GM10248 (cell line): ENCODE measurements at regions not wholly inside any gene's neighbourhood (a gene's known extent, or its start where the extent isn't known, plus 50 kb on each side); places are given as distances from the start of the nearest gene placed in this dataset.

Experiments used
- CTCF ChIA-PET: fragments of 300-600 bp; sonication (Branson Sonifier 250); formaldehyde crosslinking; extraction: SDS; loops from one replicate; lab custom pipeline; 2021; ENCODE audit warnings: antibody characterized with exemption; lab: Yijun Ruan, JAX
- POLR2A ChIA-PET: fragments of 350-650 bp; sonication (Branson Sonifier 250); formaldehyde crosslinking; extraction: SDS; loops from one replicate; lab custom pipeline; 2020; ENCODE audit warnings: antibody characterized with exemption; lab: Yijun Ruan, JAX
- DNase-seq: peaks from one replicate; pipeline ENCODE4 v3.0.0; 2012; ENCODE audit errors: extremely low spot score
- CTCF ChIP-seq: IDR thresholded peaks from 2 replicates; pipeline ENCODE4 v1.5.1; 2012; ENCODE audit warnings: mild to moderate bottlenecking, low read depth; ENCODE audit errors: extremely low read depth, missing control alignments, control extremely low read depth

- TF ChIP-seq CTCF, result no peak
- ChIA-PET CTCF (interaction anchor here (1.3 to 1.4 kb wide), 2 partner anchors 10 to 41 kb away, joined by 4 read pairs; no protein-coding TSS in a partner anchor), POLR2A (no interaction called here)
- no peak for DNase-seq
Measured at GRCh38 chr6:154583546-154584188, 73.2 kb upstream of the CNKSR3 start.

- no peak for DNase-seq
- ChIA-PET CTCF (interaction anchor here (2.7 kb wide), 1 partner anchor 10 kb away, joined by 8 read pairs; no protein-coding TSS in a partner anchor), POLR2A (no interaction called here)
- no peak for TF ChIP-seq CTCF
Measured at GRCh38 chr6:154590756-154591155, 80.3 kb upstream of the CNKSR3 start.

GRCh38 chr6:154591234-154591633 is 80.7 kb upstream of the CNKSR3 start:
- ChIA-PET CTCF (interaction anchor here (2.7 kb wide), 1 partner anchor 11 kb away, joined by 8 read pairs; no protein-coding TSS in a partner anchor), POLR2A (no interaction called here)
- DNase-seq, result no peak
- TF ChIP-seq CTCF, result no peak

- DNase-seq, result no peak
- ChIA-PET POLR2A (no interaction called here), CTCF (interaction anchor here (0.9 to 1.3 kb wide), 2 partner anchors 21 to 33 kb away, joined by 3 read pairs; no protein-coding TSS in a partner anchor)
- TF ChIP-seq CTCF, result no peak
Measured at GRCh38 chr6:154592199-154592860, 81.8 kb upstream of the CNKSR3 start.

- ChIA-PET CTCF (interaction anchor here (0.9 to 1.4 kb wide), 3 partner anchors 8 to 34 kb away, joined by 3 read pairs; no protein-coding TSS in a partner anchor), POLR2A (no interaction called here)
- TF ChIP-seq CTCF, result no peak
- no peak for DNase-seq
Measured at GRCh38 chr6:154593122-154593521, 82.6 kb upstream of the CNKSR3 start.

GRCh38 chr6:154594496-154595198 is 84.2 kb upstream of the CNKSR3 start:
- no peak for TF ChIP-seq CTCF
- no peak for DNase-seq
- ChIA-PET CTCF (interaction anchor here (1.4 to 1.5 kb wide), 2 partner anchors 9 to 13 kb away, joined by 3 to 6 read pairs; no protein-coding TSS in a partner anchor), POLR2A (no interaction called here)
